ENCODE measurements at regions not wholly inside any gene's neighbourhood (a gene's known extent, or its start where the extent isn't known, plus 50 kb on each side); places are given as distances from the start of the nearest gene placed in this dataset.

- no peak for TF ChIP-seq POLR2A (IDR thresholded peaks at IDR 0.05)
- TF ChIP-seq CTCF (IDR thresholded peaks at IDR 0.05), result no peak
- TF ChIP-seq POLR2AphosphoS5 (IDR thresholded peaks at IDR 0.05), result no peak
Observed at GRCh38 chr10:23675585-23675984, 236.7 kb downstream of the OTUD1 start.
